ENCODE measurements at regions not wholly inside any gene's neighbourhood (a gene's known extent, or its start where the extent isn't known, plus 50 kb on each side); places are given as distances from the start of the nearest gene placed in this dataset.
A peak's percentile ranks its signal among the peaks of the same experiment; 100 is the strongest.
"Not testable (repeated sequence)": the region's sequence is repeated elsewhere in the genome, so short reads cannot be mapped to it uniquely, and the experiment has no call there.

DNA sequence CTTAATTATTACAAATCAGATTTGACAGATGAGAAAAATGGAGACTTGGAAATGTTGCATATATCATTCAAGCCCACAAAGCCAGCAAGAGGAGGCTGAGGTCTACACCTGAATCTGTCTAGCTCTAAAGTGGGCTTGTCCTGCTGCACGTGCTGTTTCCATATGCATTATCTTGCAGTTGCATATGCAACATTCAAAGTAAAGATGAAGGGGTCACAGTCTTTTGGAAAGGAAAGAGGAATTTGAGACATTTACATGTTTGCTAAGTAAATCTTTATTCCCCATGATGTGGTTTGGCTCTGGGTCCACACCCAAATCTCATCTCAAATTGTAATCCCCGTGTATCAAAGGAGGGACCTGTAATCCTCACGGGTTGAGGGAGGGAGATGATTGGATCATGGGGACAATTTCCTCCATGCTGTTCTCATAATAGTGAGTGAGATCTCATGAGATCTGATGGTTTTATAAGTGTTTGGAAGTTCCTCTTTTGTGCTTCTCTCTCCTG is 98.3 kb downstream of the BACH1 start:
- no peak for DNase-seq (ENCODE audit: low spot score)

GRCh38 chr21:29403301-29403700 is 104.6 kb downstream of the BACH1 start:
- DNase-seq (ENCODE audit: low spot score): no peak

- DNase-seq (ENCODE audit: low spot score): no peak
Observed at GRCh38 chr21:29403922-29404538, 105.3 kb downstream of the BACH1 start.

DNA sequence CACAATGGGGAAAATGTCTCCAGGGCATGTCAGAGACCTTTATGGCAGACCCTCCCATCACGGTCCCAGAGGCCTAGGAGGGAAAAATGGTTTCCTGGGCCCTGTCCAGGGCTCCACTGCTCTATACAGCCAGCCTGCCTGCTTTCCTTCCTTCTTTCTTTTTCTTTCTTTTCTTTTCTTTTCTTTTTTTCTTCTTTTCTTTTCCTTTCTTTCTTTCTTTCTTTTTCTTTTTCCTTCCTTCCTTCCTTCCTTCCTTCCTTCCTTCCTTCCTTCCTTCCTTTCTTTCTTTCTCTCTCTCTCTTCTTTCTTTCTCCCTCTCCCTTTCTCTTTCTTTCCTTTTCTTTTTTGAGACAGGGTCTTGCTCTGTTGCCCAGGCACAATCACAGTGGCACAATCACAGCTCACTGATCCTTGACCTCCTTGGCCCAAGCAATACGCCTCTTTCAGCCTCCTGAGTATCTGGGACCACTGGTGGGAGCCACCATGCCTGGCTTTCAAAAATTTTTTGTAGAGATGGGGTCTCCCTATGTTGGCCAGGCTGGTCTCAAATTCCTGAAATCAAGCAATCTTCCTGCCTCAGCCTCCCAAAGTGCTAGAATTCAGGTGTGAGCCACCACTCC is 106.9 kb downstream of the BACH1 start:
- no peak for DNase-seq (ENCODE audit: low spot score)

DNA sequence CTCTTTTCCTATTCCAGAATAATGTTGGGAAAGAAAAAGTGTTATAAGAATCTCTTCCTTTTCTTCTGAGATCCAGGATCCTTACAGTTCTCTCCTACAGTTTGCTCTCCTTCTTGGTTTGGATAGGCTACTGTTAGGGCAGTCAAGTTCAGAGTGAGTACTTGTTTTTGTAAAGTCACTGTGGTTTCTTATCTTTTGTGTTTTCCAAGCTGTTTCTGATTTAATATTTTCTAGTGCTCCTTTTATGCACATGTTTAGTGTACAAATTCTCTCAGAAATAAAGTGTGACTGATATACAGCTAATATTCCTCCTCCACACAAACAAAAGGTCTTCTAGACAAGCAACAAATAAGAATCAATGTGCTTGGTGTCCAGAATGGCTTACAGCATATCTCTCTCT is 107.7 kb downstream of the BACH1 start:
- DNase-seq (ENCODE audit: low spot score): no peak

DNA sequence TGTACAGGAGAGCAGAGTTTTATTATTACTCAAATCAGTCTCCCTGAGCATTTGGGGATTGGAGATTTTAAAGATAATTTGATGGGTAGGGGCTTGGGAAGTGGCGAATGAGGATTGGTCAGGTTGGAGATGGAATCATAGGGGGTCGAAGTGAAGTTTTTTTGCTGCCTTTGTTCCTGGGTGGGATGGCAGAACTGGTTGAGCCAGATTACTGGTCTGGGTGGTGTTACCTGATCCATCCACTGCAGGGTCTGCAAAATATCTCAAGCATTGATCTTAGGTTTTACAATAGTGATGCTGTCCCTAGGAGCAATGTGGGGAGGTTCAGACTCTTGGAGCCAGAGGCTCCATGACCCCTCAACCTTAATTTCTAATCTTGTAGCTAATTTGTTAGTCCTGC is 108.8 kb downstream of the BACH1 start:
- DNase-seq (ENCODE audit: low spot score): no peak

- no peak for DNase-seq (ENCODE audit: low spot score)
Observed at GRCh38 chr21:29413683-29414082, 115.0 kb downstream of the BACH1 start.

DNA sequence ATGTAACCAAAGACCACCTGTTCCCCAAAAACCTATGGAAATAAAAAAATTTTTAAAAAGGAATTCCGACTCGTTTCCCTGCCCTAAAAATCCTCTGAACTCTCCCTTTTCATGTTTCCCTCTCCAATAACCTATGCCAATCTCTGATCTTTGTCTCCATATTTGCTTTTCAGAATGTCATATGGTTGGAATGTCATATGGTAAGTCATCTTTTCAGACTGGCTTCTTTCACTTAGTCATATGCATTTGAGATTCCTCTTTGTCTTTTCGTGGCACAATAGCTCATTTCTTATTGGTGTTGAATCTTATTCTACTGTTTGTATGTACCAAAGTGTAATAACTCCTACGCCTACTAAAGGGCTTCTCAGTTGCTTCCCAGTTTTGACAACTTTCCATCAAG is 117.5 kb downstream of the BACH1 start:
- DNase-seq (ENCODE audit: low spot score): peak; percentile 12

GRCh38 chr21:29418813-29419212 is 120.1 kb downstream of the BACH1 start:
- DNase-seq (ENCODE audit: low spot score): no peak

DNA sequence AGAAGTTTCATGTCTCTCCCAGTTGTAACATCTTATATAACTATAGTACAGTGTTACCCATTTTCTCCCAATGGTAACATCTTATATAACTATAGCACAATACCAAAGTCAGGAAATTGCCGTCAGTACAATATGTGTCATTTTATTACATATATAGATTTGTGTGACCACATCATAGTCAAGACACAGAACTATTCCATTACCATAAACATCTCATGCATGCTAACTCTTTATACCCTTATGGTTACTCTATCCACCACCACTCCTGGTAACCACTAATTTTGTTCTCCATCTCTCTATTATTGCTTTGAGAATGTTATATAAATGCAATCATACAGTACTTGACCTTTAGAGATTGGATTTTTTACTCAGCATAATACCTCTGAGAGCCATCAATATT is 120.7 kb downstream of the BACH1 start:
- DNase-seq (ENCODE audit: low spot score): no peak

- no peak for DNase-seq (ENCODE audit: low spot score)
Observed at GRCh38 chr21:29423099-29423870, 124.6 kb downstream of the BACH1 start.

GRCh38 chr21:29424728-29425127 is 126.0 kb downstream of the BACH1 start:
- DNase-seq (ENCODE audit: low spot score): no peak

- DNase-seq (ENCODE audit: low spot score): no peak
Observed at GRCh38 chr21:29429218-29429617, 130.5 kb downstream of the BACH1 start.

DNA sequence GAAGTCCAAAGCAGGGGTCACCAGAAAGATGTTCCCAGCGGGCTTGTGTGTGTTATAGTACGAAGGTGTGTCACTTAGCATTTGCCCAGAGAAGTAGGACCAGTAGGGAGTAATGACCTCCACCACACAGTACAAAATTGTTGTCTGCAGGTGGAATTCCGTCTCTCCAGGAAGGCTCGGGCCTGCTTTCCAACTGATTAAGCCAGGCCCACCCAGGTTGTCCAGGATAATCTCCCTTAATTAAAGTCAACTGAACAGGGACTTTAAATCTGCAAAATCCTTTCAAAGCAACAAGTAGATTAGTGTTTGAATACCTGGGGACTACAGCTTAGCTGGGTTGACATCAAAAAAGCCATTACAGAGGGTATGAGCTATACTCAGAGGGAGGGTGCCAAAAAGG is 131.3 kb downstream of the BACH1 start:
- no peak for DNase-seq (ENCODE audit: low spot score)

DNA sequence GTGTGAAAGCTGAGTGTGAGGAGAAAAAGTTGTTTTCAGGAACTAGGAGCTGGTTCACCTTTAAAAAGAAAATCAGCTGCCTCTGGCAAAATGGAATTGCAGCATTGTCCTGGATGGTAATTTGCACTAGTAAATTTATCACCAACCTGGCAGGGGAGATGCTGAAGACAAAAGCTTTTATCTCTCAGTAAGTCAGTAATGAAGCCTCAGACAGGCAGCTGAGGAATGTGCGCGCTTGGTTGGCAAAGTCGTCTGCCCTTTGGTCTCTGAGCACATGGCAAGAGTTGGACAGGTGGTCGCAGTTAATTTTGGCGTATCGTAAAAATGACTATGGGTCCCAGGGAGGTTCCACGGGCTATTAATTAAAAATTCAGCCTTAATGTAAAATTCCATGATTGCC is 131.9 kb downstream of the BACH1 start:
- DNase-seq (ENCODE audit: low spot score): no peak

GRCh38 chr21:29431178-29431577 is 132.5 kb downstream of the BACH1 start:
- no peak for DNase-seq (ENCODE audit: low spot score)

GRCh38 chr21:29431680-29432079 is 133.0 kb downstream of the BACH1 start:
- no peak for DNase-seq (ENCODE audit: low spot score)

DNA sequence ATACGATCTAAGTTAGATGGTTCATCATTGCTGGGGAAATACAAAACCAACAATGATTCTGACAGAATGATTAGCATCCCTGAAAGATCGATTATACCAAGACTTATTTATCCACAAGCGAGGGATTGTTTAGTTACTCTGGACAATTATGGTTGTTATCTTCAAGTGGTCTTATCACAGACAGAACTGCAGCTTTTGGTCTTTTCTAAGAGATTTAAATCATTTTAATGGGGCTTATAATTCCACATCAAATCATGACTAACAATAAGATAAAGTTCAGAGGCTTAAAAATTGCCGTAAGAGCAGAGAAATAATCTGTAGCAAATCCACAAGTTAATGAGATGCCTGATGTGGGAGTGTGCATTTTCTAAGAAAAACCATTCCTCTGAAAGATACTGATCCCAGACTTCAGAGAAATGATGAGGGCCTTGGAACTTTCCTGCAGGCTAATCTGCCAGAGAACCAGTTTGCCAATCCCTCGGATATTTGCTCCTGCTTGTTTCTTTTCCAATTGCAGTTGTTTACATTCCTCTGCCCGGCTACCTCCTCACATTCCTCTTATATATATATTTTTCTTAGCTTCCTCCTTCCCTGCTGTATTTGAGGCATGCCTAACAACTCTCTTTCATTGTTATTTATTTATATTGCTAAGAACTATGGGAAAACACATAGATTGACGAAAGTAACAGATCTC is 134.8 kb downstream of the BACH1 start:
- no peak for DNase-seq (ENCODE audit: low spot score)

GRCh38 chr21:29434081-29434480 is 135.4 kb downstream of the BACH1 start:
- DNase-seq (ENCODE audit: low spot score): no peak

- DNase-seq (ENCODE audit: low spot score): not testable (repeated sequence)
Observed at GRCh38 chr21:29434982-29435381, 136.3 kb downstream of the BACH1 start.

DNA sequence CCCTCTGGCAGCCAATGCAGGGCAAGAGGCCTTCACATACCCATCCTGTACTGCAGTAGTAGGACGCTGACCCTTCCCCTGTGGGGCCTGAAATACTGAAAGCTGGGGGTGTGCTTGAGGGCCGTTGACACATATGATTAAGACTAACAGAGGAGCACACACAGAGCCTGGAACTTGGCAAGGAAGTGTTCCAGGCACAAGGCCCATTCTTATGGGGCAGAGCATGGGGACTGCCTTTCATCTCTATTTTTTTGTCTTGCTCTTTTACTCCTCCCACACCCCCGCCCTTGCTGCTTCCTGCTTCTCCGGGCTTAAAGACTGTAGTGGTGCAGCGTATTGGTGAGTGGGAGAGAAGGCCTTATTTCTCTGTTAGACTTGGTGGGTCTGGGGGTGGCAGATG is 137.4 kb downstream of the BACH1 start:
- no peak for DNase-seq (ENCODE audit: low spot score)

- no peak for DNase-seq (ENCODE audit: low spot score)
Observed at GRCh38 chr21:29436650-29437049, 137.9 kb downstream of the BACH1 start.

- no peak for DNase-seq (ENCODE audit: low spot score)
Observed at GRCh38 chr21:29441651-29442050, 142.9 kb downstream of the BACH1 start.
